Activated T-cell treated with anti-CD3 and anti-CD28 coated beads, Interleukin-2, amount 50 U/mL, for 1 hour (primary cell): ENCODE measurements at regions not wholly inside any gene's neighbourhood (a gene's known extent, or its start where the extent isn't known, plus 50 kb on each side); places are given as distances from the start of the nearest gene placed in this dataset.
"Not testable (repeated sequence)": the region's sequence is repeated elsewhere in the genome, so short reads cannot be mapped to it uniquely, and the experiment has no call there.

Source experiments
- DNase-seq: peaks from one replicate; pipeline ENCODE4 v3.0.0-alpha.2; 2020

DNA sequence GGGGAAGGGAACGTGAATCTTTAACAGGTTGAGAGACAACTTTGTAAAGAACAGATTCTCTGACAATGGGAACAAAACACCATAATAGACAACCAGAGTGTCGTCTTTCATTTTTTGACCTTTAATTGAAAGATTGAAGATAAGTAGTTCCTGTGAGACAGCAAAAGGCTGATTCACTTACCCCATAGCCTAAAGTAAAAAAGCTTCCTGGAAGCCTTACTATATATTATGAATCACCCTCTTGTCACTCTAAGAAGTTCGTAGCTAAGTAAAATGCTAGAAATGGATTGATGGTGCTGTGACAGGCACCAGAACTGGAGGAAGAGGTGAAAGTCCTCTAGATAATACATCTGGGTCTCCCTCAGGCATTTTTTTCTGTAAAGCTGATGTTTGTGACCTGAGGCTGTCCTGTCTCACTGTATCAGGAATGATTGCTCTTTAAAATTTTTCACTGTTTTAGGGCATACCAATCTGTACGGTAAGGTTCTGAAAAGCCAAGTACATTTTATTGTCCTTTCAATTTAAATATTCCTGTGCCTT lies 824.6 kb upstream of the SEMA6D start:
- DNase-seq = no peak

GRCh38 chr15:46894644-46895043 lies 822.7 kb upstream of the SEMA6D start:
- no peak for DNase-seq

DNA sequence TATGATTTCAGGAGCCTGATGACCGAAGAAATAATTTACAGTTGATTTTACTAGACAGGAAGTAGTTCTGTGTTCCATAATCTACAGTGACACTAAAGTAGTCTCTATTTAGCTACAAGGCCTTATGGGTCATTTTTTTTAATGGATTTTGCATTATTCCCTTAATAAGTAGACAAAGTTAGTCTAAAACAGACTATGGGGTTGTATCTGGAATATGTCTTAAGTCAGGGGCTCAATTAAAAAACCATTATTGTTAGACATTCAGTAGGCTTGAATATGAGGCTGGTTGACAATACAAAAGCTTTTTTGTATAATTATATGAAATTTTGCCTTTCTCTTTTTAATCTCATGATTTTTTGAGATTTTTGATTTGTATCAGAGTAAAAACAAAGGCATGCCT lies 820.0 kb upstream of the SEMA6D start:
- DNase-seq = no peak

DNA sequence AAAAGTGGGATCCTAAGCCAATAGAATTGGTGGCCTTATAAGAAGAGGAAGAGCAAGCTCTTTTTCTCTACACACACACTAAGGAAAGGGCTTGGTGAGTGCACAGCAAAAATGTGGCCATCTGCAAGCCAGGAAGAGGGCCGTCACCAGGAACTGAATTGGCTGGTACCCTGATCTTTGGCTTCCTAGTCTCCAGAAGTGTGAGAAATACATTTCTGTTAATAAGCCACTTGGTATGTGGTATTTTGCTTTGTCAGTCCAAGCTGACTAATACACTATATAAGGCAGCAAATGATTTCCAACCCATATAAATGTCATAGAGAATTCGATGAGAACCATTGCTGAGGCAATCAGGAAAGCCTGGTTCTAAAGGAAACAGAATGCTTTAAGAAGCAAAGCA lies 816.3 kb upstream of the SEMA6D start:
- no peak for DNase-seq

DNA sequence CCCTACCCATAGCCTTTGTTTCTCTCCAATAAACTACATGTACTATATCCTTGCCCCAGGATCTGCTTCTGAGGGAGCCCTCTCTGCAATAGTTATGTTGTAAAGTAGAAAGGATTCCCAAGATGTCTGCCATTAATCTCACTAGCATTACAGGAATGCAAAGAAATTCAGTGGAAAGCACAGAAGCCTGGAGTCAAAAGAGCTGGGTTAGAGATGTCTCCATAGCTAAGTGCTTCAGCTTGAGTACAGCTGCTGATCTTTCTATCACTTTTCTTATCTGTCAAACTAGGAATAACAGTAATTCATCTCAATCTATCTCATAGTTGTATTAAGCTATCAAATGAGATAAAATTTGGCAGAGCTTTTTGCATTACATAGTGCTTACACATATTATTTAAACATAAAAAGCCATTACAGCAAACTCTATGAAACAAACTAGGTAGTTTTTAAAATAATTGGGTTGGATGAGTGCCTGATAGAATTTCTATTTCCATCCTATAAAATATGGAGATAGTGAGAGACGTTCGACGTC lies 799.5 kb upstream of the SEMA6D start:
- DNase-seq = no peak

- DNase-seq = no peak
Observed at GRCh38 chr15:46918462-46919140, 798.7 kb upstream of the SEMA6D start.

- no peak for DNase-seq
Observed at GRCh38 chr15:46921891-46922290, 795.4 kb upstream of the SEMA6D start.

GRCh38 chr15:46930426-46930825 lies 786.9 kb upstream of the SEMA6D start:
- no peak for DNase-seq

- no peak for DNase-seq
Observed at GRCh38 chr15:46933332-46933731, 784.0 kb upstream of the SEMA6D start.

GRCh38 chr15:46934851-46935250 lies 782.5 kb upstream of the SEMA6D start:
- no peak for DNase-seq

GRCh38 chr15:46938169-46938568 lies 779.1 kb upstream of the SEMA6D start:
- DNase-seq = no peak

DNA sequence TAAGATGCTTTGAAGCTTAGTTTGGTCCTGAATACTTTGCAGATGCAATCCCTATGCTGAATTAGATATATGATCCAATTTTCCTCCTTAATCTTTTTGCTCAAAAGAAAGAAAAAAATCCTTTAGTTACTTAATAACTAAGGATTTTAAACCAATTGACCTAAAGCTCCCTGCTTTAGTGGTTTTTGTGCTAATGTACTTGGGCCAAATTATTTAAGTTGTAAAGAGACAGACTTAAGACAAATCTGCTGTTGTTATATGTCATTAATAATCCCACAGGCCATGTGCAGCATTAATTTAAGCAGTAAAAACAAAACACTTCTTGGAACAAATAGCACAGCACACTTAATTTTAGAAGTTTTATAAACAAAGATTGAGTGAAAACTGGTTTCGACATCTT lies 776.1 kb upstream of the SEMA6D start:
- no peak for DNase-seq

DNA sequence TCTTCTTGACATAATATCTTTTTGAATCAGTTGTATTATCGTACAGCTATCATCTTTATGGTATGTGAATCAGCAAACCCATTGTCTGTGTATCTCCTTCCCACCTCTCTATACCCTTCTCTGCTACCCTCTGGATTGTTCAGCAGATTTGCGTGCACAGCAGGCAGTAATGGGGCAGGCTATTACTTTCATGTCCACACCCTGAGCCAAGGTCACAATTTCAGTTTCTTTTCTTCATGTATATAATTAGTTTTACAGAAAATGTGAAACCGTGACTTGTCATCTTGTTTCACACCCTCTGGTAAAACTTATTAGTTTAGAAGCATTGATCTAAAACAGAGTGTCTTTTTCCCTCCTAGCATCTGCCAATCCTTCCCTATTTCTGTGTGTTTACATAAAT lies 770.4 kb upstream of the SEMA6D start:
- no peak for DNase-seq

GRCh38 chr15:46955576-46955975 lies 761.7 kb upstream of the SEMA6D start:
- no peak for DNase-seq

- no peak for DNase-seq
Observed at GRCh38 chr15:46956456-46956855, 760.8 kb upstream of the SEMA6D start.

DNA sequence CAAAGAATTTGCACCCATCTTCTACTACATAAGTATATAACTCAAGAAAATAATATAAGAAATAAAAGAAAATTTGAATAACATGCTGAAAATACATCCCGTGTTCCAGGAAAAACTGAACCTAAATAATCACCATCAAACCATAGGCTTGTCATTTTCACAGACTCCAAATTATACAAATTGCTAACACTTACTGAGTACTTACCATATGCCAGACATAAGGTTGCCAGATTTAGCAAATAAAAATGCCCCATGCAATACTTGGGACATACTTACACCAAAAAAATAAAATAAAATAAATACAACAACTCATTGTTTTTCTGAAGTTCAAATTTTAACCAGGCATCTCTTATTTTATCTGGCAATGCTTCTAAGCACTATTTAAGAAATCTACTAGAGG lies 760.4 kb upstream of the SEMA6D start:
- DNase-seq = no peak

- DNase-seq = no peak
Observed at GRCh38 chr15:46960581-46960980, 756.7 kb upstream of the SEMA6D start.

- DNase-seq = no peak
Observed at GRCh38 chr15:46961795-46962194, 755.5 kb upstream of the SEMA6D start.

DNA sequence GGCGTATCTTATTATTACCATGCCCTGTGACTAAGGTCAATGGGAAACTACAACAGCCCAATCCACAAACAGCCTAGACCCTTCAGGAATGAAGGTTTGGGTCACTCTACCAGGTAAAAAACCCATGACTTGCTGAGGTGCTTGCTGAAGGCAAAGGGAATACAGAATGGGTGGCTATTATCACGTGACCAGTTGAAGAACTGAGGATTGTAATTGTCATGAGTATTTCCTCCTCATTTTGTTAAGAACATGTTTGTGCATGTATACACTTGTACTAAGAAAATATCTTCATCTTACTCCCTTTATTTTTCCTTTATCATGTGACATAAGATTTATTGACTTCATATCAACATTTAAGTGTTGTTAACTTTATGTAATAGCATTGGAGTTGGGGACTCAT lies 729.2 kb upstream of the SEMA6D start:
- DNase-seq = not testable (repeated sequence)

- DNase-seq = no peak
Observed at GRCh38 chr15:46996359-46996758, 720.9 kb upstream of the SEMA6D start.

GRCh38 chr15:46997501-46997900 lies 719.8 kb upstream of the SEMA6D start:
- no peak for DNase-seq

- no peak for DNase-seq
Observed at GRCh38 chr15:47003568-47003967, 713.7 kb upstream of the SEMA6D start.

- no peak for DNase-seq
Observed at GRCh38 chr15:47013446-47013845, 703.9 kb upstream of the SEMA6D start.

- DNase-seq = no peak
Observed at GRCh38 chr15:47027322-47027946, 689.9 kb upstream of the SEMA6D start.
